NT2/D1 (cell line): ENCODE measurements at regions not wholly inside any gene's neighbourhood (a gene's known extent, or its start where the extent isn't known, plus 50 kb on each side); places are given as distances from the start of the nearest gene placed in this dataset.

Experiments
- SUZ12 ChIP-seq: IDR thresholded peaks from 2 replicates; pipeline ENCODE4 v1.6.1; 2011; ENCODE audit not compliant: insufficient read length, insufficient read depth; ENCODE audit errors: extremely low read depth
- YY1 ChIP-seq: IDR thresholded peaks from 2 replicates; pipeline ENCODE4 v1.6.1; 2011; ENCODE audit not compliant: insufficient read length, insufficient read depth
- ZNF274 ChIP-seq: IDR thresholded peaks from 2 replicates; pipeline ENCODE4 v1.6.1; 2011; ENCODE audit warnings: mild to moderate bottlenecking, low read depth, low read length

DNA sequence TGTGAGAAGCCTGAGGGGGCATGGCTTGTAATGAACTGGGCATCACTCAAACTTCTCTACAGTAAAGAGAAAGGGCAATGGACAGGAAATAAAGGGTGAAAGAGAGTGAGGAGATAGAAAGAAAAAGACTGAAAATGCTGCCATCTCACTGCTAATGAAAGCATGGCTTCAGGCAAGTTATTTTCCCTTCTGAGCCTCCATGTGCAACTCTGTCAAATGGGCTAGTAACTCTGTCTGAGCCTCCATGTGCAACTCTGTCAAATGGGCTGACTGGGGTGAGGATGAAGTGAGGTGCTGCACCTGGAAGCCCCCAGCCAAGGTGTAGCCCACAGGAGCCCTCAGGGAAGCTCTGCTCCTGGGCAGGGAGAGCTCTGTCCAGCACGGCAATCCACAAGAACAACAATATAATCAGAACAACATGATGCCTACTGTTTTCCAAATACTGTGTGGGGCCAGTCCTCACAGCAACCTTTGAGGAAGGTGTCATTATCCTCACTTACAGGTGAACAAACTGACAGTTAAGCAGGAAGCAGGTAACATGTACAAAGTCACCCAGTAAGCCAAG lies 73.8 kb upstream of the XPA start:
- TF ChIP-seq YY1 (no peak), ZNF274 (no peak), SUZ12 (no peak)
